HuH-7 (cell line): ENCODE measurements at regions not wholly inside any gene's neighbourhood (a gene's known extent, or its start where the extent isn't known, plus 50 kb on each side); places are given as distances from the start of the nearest gene placed in this dataset.

Experiments
- DNase-seq: peaks from one replicate; pipeline ENCODE4 v3.0.0; 2011; ENCODE audit warnings: low spot score

DNA sequence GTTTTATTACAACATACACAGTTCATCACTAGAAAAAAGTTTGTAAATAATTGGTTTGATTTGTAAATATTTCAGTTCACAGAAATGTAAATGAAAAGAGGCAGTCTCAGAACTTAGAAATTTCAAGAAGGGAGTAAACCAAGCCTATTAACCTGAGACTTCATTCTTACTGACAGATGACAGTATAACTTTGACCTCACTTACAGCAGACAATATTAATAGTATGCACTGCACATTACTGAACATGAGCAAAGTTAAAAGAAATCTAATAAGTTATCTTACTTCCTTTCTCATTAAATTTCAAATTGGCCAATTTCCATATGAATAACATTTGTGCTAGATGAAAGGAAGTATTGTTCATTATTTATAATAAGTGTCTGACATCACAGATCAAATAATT, 235.8 kb downstream of the SLC6A15 start:
- DNase-seq: no peak

DNA sequence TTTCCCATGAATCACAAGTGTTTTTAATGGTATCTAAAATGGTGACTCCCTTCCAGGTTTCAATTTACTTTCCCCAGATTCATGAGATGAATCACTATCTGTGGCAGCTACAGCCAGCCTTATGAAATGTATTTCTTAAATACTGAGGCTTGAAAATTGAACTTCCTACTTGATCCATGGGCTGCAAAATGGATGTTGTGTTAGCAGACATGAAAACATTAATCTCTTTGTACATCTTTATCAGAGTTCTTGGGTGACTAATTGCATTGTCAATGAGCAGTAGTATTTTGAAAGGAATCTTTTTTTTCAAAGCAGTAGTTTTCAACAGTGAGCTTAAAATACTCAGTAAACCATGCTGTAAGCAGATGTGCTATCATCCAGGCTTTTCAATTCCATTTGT, 250.8 kb downstream of the SLC6A15 start:
- no peak for DNase-seq

DNA sequence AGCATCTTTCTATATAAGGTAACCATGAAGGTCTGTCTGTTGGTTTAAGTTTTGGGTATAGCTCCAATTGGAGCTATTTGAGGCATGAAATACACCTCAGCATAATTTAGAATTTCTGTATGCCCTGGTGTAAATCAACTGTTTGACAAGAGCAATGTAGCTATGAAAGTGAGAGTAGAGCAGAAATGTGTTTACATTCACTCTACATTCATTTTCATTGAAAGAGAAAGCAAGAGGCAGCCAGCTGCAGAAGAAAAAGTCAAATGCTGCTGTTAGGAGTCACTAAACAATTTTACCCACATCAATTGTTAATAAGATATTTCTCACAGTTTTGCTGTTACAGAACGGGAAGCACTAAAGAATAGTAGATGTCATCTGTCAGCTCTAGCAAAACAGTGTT, 252.5 kb downstream of the SLC6A15 start:
- no peak for DNase-seq

DNA sequence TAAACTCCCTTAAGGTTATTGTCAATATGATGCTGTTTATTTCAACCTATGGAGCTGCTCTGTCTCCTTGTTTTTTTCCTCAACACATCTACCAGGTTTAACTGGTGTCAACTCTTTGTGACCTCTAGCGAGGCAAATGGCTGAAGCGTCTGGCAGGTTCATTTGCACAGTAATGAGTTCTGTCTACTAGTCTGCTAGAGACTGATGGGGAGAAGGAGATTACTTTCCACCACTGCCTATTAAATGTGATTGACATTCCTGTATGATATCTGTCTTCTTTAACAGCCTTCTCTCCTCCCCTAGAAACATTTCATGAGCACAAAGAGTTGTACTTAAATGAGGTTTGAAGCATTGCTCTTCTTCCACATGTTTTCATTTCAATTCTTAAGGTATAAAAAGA, 253.7 kb downstream of the SLC6A15 start:
- no peak for DNase-seq

DNA sequence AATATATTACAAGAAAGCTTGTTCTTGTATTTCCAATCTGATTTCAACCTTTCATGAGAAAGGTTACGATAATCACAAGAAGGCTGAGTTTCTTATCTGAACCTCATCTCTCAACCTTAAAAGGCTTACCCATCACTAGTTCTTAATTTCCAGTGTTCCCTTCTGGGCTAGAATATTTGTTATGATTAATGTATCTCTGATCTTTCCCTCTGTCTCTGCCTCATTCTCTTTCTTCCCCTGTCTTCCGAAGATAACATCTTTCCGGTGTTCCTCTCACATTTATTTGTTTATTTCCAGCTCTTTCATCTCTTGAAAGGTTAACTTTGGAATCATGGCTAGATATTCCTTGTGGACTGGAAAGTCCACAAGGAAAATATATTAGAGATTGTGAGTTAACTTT, 255.9 kb downstream of the SLC6A15 start:
- no peak for DNase-seq

DNA sequence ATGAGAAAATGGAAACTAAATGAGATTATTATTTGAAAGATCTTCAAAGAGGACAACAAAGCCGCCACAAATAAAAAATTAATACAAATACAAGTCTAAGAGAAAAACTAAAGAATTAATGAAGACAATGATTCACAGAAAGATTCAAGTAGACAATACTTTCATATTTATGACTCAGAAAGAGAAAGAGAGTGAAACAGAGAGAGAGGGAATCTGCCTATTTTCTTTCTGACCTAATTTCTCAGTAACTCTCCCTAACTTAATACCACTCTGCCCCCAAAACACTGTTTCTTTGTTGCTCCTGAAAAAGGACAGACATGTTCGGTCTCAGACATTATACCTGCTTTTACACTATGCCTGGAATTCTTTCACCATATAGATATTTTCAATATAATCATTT, 259.1 kb downstream of the SLC6A15 start:
- DNase-seq: no peak

DNA sequence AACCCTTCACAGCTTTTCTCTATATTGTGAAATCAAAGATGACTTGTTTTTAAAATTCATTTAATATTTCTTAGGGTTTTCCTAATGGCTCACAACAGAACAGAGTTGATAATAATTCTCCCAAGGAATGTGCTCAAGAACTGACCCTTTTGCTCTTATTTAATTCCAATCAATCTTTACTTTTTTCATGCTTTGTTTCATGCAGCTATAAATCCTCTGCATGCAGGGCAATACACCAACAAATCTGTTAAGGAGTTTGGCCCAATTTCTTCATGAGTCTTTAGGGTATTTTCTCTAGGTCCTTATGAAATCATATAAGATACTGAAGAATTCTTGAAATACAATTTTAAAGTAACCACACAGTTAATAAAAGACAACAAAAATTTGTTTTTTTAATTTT, 264.2 kb downstream of the SLC6A15 start:
- DNase-seq: no peak

DNA sequence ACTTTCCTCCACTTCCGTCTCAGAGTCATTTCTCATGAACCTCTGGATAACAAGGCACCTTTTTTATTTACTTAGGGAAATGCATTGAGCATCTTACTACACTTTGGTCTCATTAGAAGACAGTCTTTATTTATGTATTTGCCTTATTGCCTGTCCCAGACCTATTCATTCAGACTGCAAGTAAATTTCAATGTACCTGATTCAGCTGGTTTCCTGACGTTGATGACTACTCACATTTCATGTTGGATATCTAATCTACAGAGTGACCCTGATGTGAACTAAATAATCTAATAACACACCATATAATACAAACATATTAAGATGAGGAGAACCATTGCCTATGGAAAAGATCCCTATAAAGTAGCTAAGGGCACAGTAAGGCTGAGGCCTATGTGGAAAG, 267.7 kb downstream of the SLC6A15 start:
- no peak for DNase-seq

DNA sequence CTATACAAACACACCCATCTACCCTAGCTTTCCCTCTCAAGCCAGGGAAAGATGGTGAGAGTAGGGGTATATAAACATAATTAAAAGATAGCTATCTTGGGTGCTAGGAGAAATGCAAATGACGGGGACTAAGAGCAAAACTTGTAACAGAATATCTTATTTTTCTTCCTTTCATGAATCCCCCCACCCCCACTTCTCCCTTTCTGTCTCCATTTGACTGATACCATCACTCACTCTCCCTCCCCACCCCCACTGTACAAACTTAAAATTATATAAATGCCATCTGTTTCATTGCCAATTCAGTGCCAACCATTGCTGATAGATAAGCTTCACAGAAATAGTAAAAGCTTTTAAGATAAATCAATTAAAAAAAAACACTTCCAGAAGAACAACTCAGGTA, 268.6 kb downstream of the SLC6A15 start:
- no peak for DNase-seq

DNA sequence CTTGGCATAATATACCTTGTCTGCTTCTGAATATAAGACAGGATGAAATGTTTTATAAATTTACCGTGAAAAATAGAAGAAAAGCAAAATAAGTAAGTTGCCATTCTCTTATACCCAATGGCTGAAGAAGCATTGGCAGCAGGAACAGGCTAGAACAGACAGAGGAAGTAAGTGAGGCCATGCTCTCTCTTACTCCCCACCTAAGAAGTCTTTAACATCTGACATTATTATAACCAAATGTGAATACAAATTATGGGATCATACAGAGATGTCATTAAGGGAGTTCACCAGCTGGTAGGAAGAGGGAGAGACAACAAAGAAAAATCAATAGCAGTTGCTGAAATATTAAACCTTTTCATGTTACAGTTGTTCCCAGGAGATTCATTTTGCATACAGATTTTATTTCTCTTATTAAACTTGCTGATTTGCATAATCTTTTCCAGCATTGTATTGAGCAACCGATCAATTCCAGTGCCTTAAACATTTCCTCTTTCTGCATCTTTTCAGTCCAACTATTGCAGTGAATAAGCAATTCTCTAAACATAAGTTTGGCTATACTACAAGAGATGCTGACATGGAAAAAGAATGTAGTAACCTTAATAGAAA, 270.6 kb downstream of the SLC6A15 start:
- DNase-seq: no peak

DNA sequence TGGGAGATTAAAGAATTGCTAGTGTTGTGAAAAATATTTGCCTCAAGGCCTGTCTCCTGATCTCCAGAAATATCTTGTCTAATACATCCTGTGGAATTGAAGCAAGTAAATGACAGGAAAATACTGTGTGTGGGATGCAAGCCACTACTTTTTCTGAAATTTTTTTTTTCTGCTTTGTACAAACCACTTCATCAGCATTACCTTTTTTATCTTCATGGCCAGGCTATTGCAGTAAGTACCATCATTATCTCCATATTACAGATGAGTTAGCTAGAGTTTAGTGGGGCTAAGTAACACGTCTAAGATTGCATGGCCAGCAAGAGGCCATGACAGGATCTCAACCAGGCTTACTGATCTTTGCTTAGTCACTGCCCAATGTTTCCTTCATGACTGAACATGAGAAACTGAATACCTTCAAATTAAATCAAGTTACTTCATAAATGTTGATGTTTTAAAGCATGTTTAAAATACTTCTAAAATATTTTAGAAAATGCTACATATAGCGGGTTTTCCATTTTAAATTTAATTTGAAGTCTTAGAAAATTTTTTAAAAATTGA, 273.7 kb downstream of the SLC6A15 start:
- DNase-seq: no peak

DNA sequence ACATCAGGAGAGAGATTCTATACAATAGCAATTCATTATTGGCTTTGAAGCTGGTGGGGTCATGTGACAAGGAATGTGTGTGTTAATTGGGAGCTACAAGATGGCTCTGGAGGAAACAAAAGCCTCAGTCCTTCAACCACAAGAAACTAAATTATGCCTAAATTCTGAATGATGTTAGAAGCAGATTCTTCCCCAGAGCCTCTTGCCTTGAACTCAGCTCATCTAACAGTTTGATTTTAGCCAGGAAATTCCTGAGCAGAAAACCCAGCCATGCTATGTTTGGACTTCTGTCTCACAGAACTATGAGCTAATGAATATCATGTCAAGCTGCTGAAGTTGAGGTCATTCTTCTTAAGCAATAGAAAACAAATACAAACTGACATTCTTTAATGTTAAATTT, 274.7 kb downstream of the SLC6A15 start:
- DNase-seq: no peak

DNA sequence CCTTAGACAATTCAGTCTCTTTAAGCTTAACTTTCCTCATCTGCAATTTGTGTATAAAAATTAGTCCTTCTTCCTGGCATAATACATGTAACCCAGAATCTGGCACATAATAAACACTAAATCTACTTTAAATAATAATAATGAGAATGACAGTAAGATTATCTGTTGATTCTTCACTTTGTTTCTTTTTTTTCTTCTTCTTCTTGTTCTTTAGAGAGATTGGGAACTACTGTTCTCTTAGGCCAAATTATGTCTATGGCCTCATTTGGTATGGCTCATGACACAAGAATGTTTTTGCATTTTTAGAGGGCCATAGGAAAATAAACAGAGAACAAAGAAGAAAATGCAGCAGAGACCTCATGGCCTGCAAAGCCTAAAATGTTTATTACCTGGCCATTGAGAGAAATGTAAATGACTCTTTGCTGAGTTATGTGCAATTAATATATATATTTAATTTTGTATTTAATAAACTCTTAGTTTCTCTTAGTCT, 275.8 kb downstream of the SLC6A15 start:
- DNase-seq: no peak

DNA sequence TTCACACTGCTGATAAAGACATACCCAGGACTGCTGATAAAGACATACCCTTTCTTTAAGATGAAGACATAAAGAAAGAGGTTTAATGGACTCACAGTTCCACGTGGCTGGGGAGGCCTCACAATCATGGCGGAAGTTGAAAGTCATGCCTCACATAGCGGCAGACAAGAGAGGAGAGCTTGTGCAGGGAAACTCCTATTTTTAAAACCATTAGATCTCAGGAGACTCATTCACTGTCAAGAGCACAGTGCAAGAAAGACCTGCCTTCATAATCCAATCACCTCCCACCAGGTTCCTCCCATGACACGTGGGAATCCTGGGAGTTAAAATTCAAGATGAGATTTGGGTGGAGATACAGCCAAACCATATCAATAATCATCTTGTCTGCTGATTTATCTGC, 278.1 kb downstream of the SLC6A15 start:
- DNase-seq: no peak

DNA sequence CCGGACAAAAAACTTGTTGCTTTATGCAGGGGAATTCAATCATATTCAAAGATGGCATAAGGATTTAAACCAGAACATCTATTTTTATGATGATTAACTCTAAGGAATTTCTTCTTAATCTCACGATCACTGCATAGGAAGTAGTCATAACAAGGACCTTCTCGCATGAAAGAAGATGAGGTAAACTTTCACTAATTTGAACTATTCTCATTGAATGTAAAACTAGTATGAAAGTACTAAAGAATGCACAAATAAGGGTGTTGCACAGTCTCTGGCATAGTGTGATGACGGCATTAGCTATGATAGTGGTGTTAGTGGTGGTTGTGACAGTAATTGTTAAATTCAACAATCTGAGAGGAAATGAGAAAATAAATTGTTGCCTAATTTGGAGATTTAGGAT, 280.0 kb downstream of the SLC6A15 start:
- no peak for DNase-seq

DNA sequence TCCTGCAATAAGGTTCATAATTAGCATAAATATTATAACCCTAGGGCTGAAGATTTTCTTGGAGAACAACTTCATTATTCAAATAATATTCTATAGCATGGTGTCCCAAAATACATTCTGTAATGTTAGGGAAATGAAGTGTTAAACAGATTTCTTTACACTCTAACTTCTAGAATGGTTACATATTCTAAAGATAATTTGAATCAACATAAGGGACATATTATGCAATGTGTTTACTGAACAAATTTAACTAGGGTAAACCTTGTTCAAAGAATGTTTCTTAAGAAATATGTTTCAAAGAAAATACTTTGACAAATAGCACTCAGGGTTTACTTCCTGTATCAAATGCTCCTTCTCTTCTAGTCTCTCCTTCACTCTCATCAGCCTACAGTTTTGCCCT, 281.6 kb downstream of the SLC6A15 start:
- no peak for DNase-seq

DNA sequence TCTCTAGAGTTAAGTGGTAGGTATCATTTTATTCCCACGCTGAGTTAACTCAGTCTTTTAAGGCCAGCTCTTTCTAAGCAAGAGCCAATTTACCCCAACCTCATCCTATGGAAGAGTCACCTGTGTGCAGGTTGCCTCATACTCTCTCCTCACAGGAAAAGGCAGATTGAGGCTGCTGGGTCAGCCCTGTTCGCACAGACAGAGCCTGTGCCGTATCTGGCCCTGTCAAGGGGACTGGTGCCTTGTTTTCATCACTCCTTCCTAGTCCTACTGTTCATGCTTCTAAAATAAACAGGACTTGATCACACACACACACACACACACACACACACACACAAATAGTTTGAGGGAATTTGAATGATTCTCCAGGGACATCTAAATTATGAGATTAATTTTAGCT, 285.0 kb downstream of the SLC6A15 start:
- no peak for DNase-seq

DNA sequence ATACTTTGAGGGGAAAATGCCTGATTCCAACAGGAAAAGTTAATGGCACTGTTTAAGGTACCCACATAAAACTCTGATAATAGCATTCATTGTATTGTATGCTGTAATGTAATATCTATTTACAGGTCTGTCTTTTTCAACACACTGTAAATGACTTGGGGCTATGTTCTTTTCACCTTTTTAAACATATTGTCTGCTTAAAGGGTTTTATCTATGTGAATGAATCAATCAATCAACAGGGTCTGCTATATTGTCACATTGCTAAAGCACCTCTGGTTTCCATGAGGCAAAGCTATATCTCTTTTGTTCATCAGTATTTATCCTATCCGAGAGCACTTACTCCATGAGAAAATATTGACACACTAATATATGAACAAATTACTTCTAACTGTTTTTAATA, 288.0 kb downstream of the SLC6A15 start:
- DNase-seq: no peak

DNA sequence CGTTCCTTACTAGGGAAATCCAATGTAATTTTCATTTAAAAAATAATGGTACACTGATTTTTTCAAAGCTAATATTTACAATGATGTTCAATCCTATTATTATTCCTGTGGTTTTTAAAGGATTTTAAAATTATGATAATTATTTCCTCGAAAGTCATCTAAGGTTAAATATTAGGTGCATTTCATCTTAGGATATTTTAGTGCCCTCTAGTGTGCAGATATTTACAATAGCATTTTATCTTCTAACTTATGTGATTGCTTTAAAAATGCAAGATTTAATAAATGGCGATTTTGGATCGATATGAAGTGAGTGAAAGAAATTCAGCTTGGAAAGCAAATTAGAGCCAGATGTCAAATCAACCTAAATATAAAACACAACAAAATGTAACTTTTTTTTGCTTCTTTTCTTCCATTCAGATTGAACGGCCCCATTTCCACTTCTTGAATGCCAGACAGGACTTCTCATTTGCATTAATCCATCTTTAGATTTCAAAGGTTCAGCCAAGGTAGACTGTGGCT, 293.5 kb downstream of the SLC6A15 start:
- no peak for DNase-seq

DNA sequence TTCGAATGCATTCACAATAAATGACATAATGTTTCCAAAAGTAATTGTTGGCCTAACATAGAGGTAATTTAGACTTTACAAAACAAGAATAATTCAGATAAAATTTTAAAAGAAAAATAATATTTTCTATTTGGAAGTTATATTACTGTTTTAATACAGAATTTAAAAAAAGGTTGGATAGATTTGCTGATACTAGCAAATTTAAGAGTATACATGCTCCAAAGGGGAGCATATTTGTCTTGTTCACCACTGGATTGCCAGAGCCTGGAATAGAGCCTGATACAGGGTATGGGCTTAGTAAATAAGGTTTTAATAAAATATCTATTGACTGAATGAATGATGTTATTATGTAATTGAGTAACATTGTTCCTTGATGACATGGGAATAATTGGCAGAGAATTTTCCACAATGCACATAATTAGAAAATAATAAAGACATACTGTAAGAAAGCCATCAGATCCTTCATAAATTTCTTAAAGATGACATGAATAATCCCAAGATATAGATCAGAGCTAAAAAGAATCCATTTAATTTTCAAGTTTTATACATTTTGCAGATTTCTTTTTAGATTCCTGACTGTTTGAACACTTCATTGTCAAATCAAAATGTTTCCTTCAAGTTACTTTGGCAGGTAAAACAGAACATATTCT, 305.3 kb downstream of the SLC6A15 start:
- DNase-seq: no peak

DNA sequence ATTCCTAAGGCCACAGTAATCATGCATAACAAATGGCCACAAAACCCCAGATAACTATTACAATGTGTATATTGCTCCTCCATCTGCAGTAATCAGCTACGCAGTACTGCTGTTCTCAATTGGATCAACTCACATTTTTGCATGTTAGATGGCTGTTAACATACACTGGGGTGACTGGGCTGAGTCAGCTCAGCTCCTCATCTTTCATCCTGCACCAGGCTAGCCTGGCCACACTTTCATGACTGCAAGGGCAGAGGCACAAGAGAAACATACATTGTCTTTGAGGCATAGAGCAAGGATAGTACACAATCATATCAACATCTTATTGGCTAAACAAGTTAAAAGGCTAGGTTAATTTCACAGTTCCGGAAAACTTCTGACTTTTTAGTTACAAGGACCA, 306.6 kb downstream of the SLC6A15 start:
- no peak for DNase-seq

DNA sequence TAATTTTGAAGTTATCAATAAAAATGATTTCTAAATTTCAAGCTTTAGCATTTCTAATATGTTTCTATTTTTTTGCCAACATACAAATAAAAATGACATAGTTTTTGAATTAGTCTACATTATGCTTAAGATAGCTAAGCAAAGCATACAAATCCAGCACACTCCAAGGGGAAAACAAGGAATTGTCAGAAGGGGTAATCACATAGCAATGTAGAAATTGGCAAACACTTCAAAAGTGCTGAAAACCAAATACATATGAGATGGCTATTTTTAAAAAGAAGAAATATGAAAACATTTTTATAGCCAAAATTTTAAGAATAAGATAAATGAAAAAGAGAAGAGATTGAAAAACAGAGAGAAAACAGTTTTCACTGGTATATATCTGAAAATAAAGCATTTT, 308.0 kb downstream of the SLC6A15 start:
- DNase-seq: no peak

DNA sequence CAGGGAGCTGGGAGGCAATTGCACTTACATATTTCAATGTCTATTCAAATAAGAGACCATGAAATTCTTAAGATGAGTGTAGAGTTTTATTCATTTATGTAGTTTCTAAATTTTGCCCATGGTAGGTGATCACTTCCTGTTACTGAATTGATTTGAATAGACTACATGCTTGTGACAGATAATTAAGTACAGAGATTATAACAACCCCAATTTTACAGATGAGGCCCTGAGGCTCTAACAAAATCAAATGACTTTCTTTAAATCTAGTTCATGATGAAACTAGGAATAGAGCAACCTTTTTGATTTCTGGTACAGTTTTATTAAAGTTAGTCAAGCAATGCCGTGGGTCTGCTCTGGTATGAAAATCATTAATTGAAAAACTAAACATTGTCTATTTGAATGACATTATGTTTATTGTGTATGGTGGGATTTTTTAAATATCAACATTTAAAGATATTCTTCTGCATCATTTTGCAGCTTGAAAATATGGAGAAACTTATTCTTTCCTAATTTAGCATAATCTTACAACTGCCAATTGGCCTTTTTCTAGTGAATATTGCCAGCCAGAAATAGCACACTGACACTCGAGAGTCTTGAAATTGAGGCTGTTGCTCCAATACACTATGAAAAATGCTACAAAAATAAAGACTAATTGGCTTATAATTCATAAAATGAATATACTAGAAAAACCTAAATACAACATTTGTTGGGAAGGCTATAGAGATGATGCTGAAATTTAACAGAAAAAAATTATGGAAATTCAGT, 308.9 kb downstream of the SLC6A15 start:
- DNase-seq: no peak
